H9 (cell line): ENCODE measurements at regions not wholly inside any gene's neighbourhood (a gene's known extent, or its start where the extent isn't known, plus 50 kb on each side); places are given as distances from the start of the nearest gene placed in this dataset.

Source experiments
- DNase-seq: peaks from one replicate; pipeline ENCODE4 v3.0.0-alpha.2; 2017
- H2AFZ ChIP-seq: one replicate; pipeline ENCODE4 v1.6.1; 2013; ENCODE audit warnings: mild to moderate bottlenecking, low read length, control low read depth, moderate library complexity
- H2AK5ac ChIP-seq: 2 replicates; pipeline ENCODE4 v1.6.1; 2013; ENCODE audit warnings: low read length, control low read depth, mixed read lengths; ENCODE audit not compliant: insufficient read length
- H2BK120ac ChIP-seq: one replicate; pipeline ENCODE4 v1.6.1; 2013; ENCODE audit warnings: low read depth, mild to moderate bottlenecking, low read length, control low read depth, inconsistent platforms; ENCODE audit not compliant: poor library complexity, severe bottlenecking
- H2BK12ac ChIP-seq: 2 replicates; pipeline ENCODE4 v1.6.1; 2013; ENCODE audit warnings: low read length, control low read depth, mixed read lengths, low read depth; ENCODE audit not compliant: insufficient read length
- H2BK15ac ChIP-seq: 2 replicates; pipeline ENCODE4 v1.6.1; 2013; ENCODE audit warnings: low read depth, low read length, control low read depth
- H2BK20ac ChIP-seq: one replicate; pipeline ENCODE4 v1.6.1; 2013; ENCODE audit warnings: low read depth, mild to moderate bottlenecking, low read length, control low read depth, inconsistent platforms; ENCODE audit not compliant: poor library complexity, severe bottlenecking
- H2BK5ac ChIP-seq: 2 replicates; pipeline ENCODE4 v1.6.1; 2013; ENCODE audit warnings: low read length, control low read depth, mixed read lengths; ENCODE audit not compliant: insufficient read length
- H3K14ac ChIP-seq: 2 replicates; pipeline ENCODE4 v1.6.1; 2013; ENCODE audit warnings: low read length, control low read depth; ENCODE audit not compliant: insufficient read depth
- H3K18ac ChIP-seq: 2 replicates; pipeline ENCODE4 v1.6.1; 2013; ENCODE audit warnings: low read depth, mild to moderate bottlenecking, mixed read lengths, low read length, control low read depth; ENCODE audit not compliant: insufficient read length
- H3K23ac ChIP-seq: 2 replicates; pipeline ENCODE4 v1.6.1; 2013; ENCODE audit warnings: low read length, control low read depth, mixed read lengths, low read depth; ENCODE audit not compliant: insufficient read length
- H3K23me2 ChIP-seq: 2 replicates; pipeline ENCODE4 v1.6.1; 2013; ENCODE audit warnings: low read depth, mild to moderate bottlenecking, mixed read lengths, low read length, control low read depth; ENCODE audit not compliant: insufficient read length, poor library complexity, severe bottlenecking
- H3K27ac ChIP-seq: 2 replicates; pipeline ENCODE4 v1.5.1; 2013; ENCODE audit warnings: low read length, control low read depth, mixed read lengths, low read depth; ENCODE audit not compliant: insufficient read length
- H3K27me3 ChIP-seq: 2 replicates; pipeline ENCODE4 v1.6.1; 2013; ENCODE audit warnings: low read length, control low read depth, inconsistent platforms; ENCODE audit not compliant: insufficient read depth
- H3K4ac ChIP-seq: 2 replicates; pipeline ENCODE4 v1.6.1; 2013; ENCODE audit warnings: low read depth, mild to moderate bottlenecking, control low read depth, inconsistent platforms, low read length, moderate library complexity
- H3K4me1 ChIP-seq: 2 replicates; pipeline ENCODE4 v1.6.1; 2013; ENCODE audit warnings: low read length, control low read depth, inconsistent platforms; ENCODE audit not compliant: insufficient read depth
- H3K4me2 ChIP-seq: 2 replicates; pipeline ENCODE4 v1.6.1; 2013; ENCODE audit warnings: low read length, control low read depth, mixed read lengths; ENCODE audit not compliant: insufficient read length, insufficient read depth
- H3K56ac ChIP-seq: 2 replicates; pipeline ENCODE4 v1.6.1; 2013; ENCODE audit warnings: low read depth, mild to moderate bottlenecking, mixed read lengths, low read length, control low read depth; ENCODE audit not compliant: insufficient read length
- H3K79me1 ChIP-seq: 2 replicates; pipeline ENCODE4 v1.6.1; 2013; ENCODE audit warnings: low read depth, mild to moderate bottlenecking, moderate library complexity, low read length, control low read depth, inconsistent platforms; ENCODE audit not compliant: insufficient read depth, poor library complexity, severe bottlenecking
- H3K79me2 ChIP-seq: 2 replicates; pipeline ENCODE4 v1.6.1; 2013; ENCODE audit warnings: low read length, control low read depth, inconsistent platforms; ENCODE audit not compliant: insufficient read depth
- H3K9ac ChIP-seq: 2 replicates; pipeline ENCODE4 v1.6.1; 2013; ENCODE audit warnings: low read length, control low read depth, mixed read lengths; ENCODE audit not compliant: insufficient read length; ENCODE audit errors: extremely low read depth
- H3K9me3 ChIP-seq: one replicate; pipeline ENCODE4 v1.6.1; 2013; ENCODE audit warnings: low read depth, low read length, inconsistent platforms; ENCODE audit not compliant: control insufficient read depth
- H3T11ph ChIP-seq: one replicate; pipeline ENCODE4 v1.6.1; 2013; ENCODE audit warnings: mild to moderate bottlenecking, low read length, control low read depth, inconsistent platforms
- H4K20me1 ChIP-seq: one replicate; pipeline ENCODE4 v1.6.1; 2013; ENCODE audit not compliant: control insufficient read depth, insufficient read length, insufficient read depth
- H4K5ac ChIP-seq: 2 replicates; pipeline ENCODE4 v1.6.1; 2013; ENCODE audit warnings: low read depth, mild to moderate bottlenecking, mixed read lengths, low read length, control low read depth; ENCODE audit not compliant: insufficient read length
- H4K8ac ChIP-seq: replicated peaks from 2 replicates; pipeline ENCODE4 v1.6.1; 2013; ENCODE audit warnings: low read length, control low read depth, mixed read lengths, low read depth; ENCODE audit not compliant: insufficient read length
- H4K91ac ChIP-seq: 2 replicates; pipeline ENCODE4 v1.6.1; 2013; ENCODE audit warnings: low read depth, mild to moderate bottlenecking, moderate library complexity, mixed read lengths, low read length, control low read depth; ENCODE audit not compliant: insufficient read length
- H3K27ac Mint-ChIP-seq, 3 experiments: 2 replicates in 2 of 3; 3 replicates in 1 of 3; pipeline ENCODE4 v1.8.0; 2020 to 2021; ENCODE audit warnings: mixed read lengths in 3 of 3, mild to moderate bottlenecking in 1 of 3, moderate library complexity in 1 of 3
- H3K27me3 Mint-ChIP-seq: 2 replicates; pipeline ENCODE4 v1.8.0; 2021; ENCODE audit warnings: low read depth, mild to moderate bottlenecking, moderate library complexity, mixed read lengths
- H3K36me3 Mint-ChIP-seq, 3 experiments: 2 replicates in 2 of 3; 3 replicates in 1 of 3; pipeline ENCODE4 v1.8.0; 2020 to 2021; ENCODE audit warnings: low read depth in 3 of 3, mixed read lengths in 3 of 3; ENCODE audit not compliant: insufficient read depth in 1 of 3
- H3K4me1 Mint-ChIP-seq, 2 experiments: 2 replicates each; pipeline ENCODE4 v1.8.0; 2020; ENCODE audit warnings: mixed read lengths in 2 of 2
- H3K4me3 Mint-ChIP-seq, 2 experiments: 2 replicates in 1 of 2; 3 replicates in 1 of 2; pipeline ENCODE4 v1.8.0; 2020 to 2021; ENCODE audit warnings: mild to moderate bottlenecking in 2 of 2, mixed read lengths in 2 of 2, moderate library complexity in 1 of 2
- H3K9me3 Mint-ChIP-seq, 2 experiments: 2 replicates in 1 of 2; 3 replicates in 1 of 2; pipeline ENCODE4 v1.8.0; 2020; ENCODE audit warnings: mild to moderate bottlenecking in 2 of 2, mixed read lengths in 2 of 2, moderate library complexity in 1 of 2
- WGBS: extraction: QIAGEN DNeasy Blood & Tissue Kit; methylation state at CpG from one replicate; pipeline ENCODE4 v1.1.7; 2013; ENCODE audit warnings: missing lambda C conversion rate, low lambda C conversion rate, mixed read lengths; ENCODE audit not compliant: insufficient read length; ENCODE audit errors: extremely low coverage; 5-methylcytosine and 5-hydroxymethylcytosine counted together
- TF ChIP-seq, protein P1 (sequence below): fragments of 200-600 bp; sonication (generic); conservative IDR thresholded peaks from 3 replicates; pipeline ENCODE4 v1.8.0; 2021; ENCODE audit warnings: antibody characterized with exemption, mild to moderate bottlenecking

DNA sequence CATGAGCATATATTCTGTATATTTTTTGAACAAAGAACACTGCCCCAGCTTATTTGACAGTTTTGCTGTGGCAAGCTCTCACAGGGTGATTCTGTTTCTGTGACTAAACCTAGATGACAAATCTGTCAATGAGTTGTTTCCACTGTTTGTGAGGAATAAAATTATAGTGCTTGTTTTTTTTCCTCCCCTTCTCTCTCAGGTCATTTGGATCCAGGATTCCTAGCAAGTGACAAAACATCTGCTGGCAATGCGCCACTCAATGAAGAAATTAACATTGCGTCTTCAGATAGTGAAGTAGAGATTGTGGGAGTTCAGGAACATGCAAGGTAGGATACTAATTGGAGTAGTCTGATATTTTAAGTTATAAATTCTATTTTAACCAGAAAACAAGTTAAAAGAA lies 149.3 kb downstream of the HAUS1 start:
- Mint-ChIP-seq H3K27me3 (no peaks in the 10 kb centered on the region), H3K9me3 (no peaks in the 10 kb centered on the region), H3K4me1 (peaks cover 25 to 28% of the 10 kb centered on the region in 2 experiments), H3K4me3 (no peak overlapping the region), H3K36me3 (peaks cover 2 to 4% (median 4%) of the 10 kb centered on the region in 3 experiments; a peak in 3 of 7 replicates), H3K27ac (peak overlapping the region in 1 of 3 experiments; percentile 8; a peak in 1 of 7 replicates)
- H3K56ac ChIP-seq, result no peak overlapping the region
- no peak overlapping the region for H2BK15ac ChIP-seq
- H2BK20ac ChIP-seq, result no peak overlapping the region
- no peak overlapping the region for H3K4me2 ChIP-seq
- H3K4ac ChIP-seq, result no peak overlapping the region
- H3K4me1 ChIP-seq, result peaks cover 4% of the 10 kb centered on the region; the same call in 1 of the 2 replicates
- H3K27me3 ChIP-seq, result no peaks in the 10 kb centered on the region
- no peak overlapping the region for H2AFZ ChIP-seq
- no peak overlapping the region for H4K8ac ChIP-seq
- no peak overlapping the region for H4K5ac ChIP-seq
- no peak overlapping the region for H2AK5ac ChIP-seq
- no peaks in the 10 kb centered on the region for H3K9me3 ChIP-seq
- no peak overlapping the region for H3K18ac ChIP-seq
- no peak overlapping the region for H2BK12ac ChIP-seq
- no peak overlapping the region for H4K91ac ChIP-seq
- no peak overlapping the region for H2BK120ac ChIP-seq
- TF ChIP-seq, protein P1, sequence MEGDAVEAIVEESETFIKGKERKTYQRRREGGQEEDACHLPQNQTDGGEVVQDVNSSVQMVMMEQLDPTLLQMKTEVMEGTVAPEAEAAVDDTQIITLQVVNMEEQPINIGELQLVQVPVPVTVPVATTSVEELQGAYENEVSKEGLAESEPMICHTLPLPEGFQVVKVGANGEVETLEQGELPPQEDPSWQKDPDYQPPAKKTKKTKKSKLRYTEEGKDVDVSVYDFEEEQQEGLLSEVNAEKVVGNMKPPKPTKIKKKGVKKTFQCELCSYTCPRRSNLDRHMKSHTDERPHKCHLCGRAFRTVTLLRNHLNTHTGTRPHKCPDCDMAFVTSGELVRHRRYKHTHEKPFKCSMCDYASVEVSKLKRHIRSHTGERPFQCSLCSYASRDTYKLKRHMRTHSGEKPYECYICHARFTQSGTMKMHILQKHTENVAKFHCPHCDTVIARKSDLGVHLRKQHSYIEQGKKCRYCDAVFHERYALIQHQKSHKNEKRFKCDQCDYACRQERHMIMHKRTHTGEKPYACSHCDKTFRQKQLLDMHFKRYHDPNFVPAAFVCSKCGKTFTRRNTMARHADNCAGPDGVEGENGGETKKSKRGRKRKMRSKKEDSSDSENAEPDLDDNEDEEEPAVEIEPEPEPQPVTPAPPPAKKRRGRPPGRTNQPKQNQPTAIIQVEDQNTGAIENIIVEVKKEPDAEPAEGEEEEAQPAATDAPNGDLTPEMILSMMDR, result no peak
- H3K79me1 ChIP-seq, result no peaks in the 10 kb centered on the region
- H3K79me2 ChIP-seq, result no peaks in the 10 kb centered on the region; the same call in 1 of the 2 replicates
- H3K23ac ChIP-seq, result no peak overlapping the region
- no peak overlapping the region for H3K14ac ChIP-seq
- no CpG with 5 or more reads among the region's 2 CpGs for WGBS
- H3K9ac ChIP-seq, result no peak overlapping the region
- no peaks in the 10 kb centered on the region for H4K20me1 ChIP-seq
- no peak overlapping the region for H2BK5ac ChIP-seq
- no peak overlapping the region for H3K27ac ChIP-seq
- no peak for DNase-seq
- no peaks in the 10 kb centered on the region for H3K23me2 ChIP-seq
- H3T11ph ChIP-seq, result no peak overlapping the region
